ENCODE measurements at regions not wholly inside any gene's neighbourhood (a gene's known extent, or its start where the extent isn't known, plus 50 kb on each side); places are given as distances from the start of the nearest gene placed in this dataset.
"Not testable (repeated sequence)": the region's sequence is repeated elsewhere in the genome, so short reads cannot be mapped to it uniquely, and the experiment has no call there.

GRCh38 chr6:152811785-152812184 is 61.2 kb downstream of the VIP start:
- DNase-seq (no peak), ATAC-seq (no peak)
- intact Hi-C loops (cut with DNase I, micrococcal nuclease), result no loop called here

GRCh38 chr6:152815230-152815872 is 64.8 kb downstream of the VIP start:
- ATAC-seq (no peak), DNase-seq (no peak)
- intact Hi-C loops (cut with DNase I, micrococcal nuclease), result no loop called here

GRCh38 chr6:152816055-152816454 is 65.5 kb downstream of the VIP start:
- no peak for ATAC-seq
- intact Hi-C loops (cut with DNase I, micrococcal nuclease), result no loop called here
- DNase-seq, result no peak

DNA sequence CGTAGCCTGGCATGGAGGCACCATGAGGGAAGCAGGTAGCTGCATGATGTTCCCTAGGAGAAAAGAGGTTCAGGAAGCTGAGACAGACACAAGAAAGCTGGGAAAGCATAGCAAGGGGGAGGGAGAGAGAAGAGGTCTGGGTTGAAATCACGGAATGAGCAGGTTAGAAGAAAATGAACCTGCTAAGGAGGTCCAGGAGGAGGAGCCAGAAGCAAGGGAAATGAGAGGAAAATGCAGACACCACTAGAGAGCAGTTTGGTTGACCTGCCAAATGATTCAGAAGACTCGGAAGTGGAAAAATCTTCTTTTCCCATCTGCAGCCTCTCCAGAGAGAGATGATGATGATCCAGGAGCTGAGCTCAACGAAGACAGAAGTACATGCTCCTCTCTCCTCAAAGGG is 70.9 kb downstream of the VIP start:
- ATAC-seq, result no peak
- DNase-seq, result no peak
- intact Hi-C loops (cut with DNase I, micrococcal nuclease), result no loop called here

- no peak for DNase-seq
- intact Hi-C loops (cut with DNase I, micrococcal nuclease), result no loop called here
- ATAC-seq, result no peak
Measured at GRCh38 chr6:152824666-152825065, 74.1 kb downstream of the VIP start.

DNA sequence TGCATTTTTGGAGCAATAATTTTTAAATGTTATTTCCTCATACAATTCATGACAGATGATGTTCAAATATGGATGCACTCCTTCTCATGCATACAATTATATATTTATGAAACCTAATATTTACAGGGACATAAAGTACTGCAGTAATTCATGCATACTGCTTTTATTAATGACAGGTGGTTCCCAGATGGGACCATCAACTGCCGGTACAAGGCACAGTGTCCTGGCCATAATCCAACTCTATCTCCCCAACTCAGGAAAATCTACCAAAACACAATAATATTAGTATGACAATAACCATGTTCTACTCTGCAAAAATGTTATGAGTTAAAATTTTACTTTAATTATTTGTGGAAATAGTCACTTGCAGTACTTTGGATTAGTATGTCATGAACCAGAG is 77.8 kb downstream of the VIP start:
- intact Hi-C loops (cut with DNase I, micrococcal nuclease), result no loop called here
- ATAC-seq (no peak), DNase-seq (no peak)

GRCh38 chr6:152834366-152834765 is 83.8 kb downstream of the VIP start:
- intact Hi-C loops (cut with DNase I, micrococcal nuclease); ATAC-seq: not testable (repeated sequence)

GRCh38 chr6:152836523-152836922 is 85.9 kb downstream of the VIP start:
- ATAC-seq, result no peak

More at GRCh38 chr6:152834366-152834765, 83.8 kb downstream of the VIP start:
- not testable (repeated sequence) for DNase-seq

GRCh38 chr6:152845421-152845820 is 94.8 kb downstream of the VIP start:
- intact Hi-C loops (cut with DNase I, micrococcal nuclease), result no loop called here
- ATAC-seq (no peak), DNase-seq (no peak)

More at GRCh38 chr6:152836523-152836922, 85.9 kb downstream of the VIP start:
- intact Hi-C loops (cut with DNase I, micrococcal nuclease), result no loop called here
- no peak for DNase-seq

DNA sequence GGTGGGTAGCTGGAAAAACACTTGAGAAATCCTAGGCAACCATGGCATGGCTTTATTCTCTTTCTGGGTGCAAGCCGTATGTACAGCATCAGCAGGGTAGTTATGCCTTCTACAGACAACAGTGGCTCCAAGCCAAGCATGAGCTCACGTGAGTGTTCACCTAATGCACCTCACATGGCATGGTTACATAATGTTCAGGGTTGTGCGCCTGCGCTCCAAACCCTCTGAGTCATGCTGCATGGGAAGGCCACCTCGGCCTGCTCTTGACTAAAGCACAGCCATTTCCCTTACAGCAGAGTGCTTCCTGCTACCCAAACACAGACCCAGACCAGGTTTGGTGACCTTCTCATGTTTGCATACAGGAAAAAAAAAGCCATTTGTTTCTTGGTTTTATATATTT is 96.2 kb downstream of the VIP start:
- no peak for ATAC-seq
- intact Hi-C loops (cut with DNase I, micrococcal nuclease), result no loop called here
- DNase-seq, result no peak

DNA sequence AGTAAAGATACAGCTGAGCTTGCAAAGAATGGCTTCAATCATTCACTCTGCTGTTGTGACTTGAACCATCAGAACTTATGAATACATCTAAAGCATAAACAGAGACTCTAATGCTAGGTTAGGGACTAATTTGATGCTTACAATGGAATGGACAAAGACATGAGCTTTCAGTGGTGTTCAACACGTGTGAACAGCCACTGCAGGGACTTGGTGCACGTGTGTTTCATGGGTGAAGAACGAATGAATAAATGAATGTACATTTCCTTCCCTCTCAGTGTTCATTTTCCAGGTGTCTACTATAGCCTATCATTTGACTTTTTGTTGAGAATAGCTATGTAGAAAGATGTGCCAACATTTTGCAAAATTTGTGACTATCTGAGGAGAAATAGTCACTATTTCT is 98.3 kb downstream of the VIP start:
- no peak for ATAC-seq
- DNase-seq, result no peak
- intact Hi-C loops (cut with DNase I, micrococcal nuclease), result no loop called here

- ATAC-seq, result no peak
- intact Hi-C loops (cut with DNase I, micrococcal nuclease), result no loop called here
- DNase-seq, result no peak
Measured at GRCh38 chr6:152854086-152854795, 103.6 kb downstream of the VIP start.

DNA sequence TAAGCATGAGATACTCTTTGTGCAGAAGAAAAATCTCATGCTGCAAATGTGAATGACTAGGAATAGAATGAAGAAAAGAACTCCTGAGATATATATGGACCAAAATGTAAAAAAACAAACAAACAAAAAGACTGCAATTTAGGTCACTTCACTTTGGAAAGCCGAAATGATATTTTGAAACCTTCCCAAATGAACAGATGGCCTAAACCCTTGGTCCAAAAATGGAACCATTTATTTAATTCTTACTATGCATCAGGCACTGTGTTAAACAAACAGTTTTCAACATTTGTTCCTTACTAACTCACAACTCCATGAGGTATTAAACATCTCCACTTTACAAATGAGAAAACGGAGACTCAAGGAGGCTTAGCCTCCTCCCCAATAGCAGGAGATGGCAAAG is 107.5 kb downstream of the VIP start:
- DNase-seq (no peak), ATAC-seq (no peak)
- intact Hi-C loops (cut with DNase I, micrococcal nuclease), result no loop called here

- intact Hi-C loops (cut with DNase I, micrococcal nuclease), result no loop called here
- no peak for DNase-seq
- ATAC-seq, result no peak
Measured at GRCh38 chr6:152859225-152859624, 108.6 kb downstream of the VIP start.

DNA sequence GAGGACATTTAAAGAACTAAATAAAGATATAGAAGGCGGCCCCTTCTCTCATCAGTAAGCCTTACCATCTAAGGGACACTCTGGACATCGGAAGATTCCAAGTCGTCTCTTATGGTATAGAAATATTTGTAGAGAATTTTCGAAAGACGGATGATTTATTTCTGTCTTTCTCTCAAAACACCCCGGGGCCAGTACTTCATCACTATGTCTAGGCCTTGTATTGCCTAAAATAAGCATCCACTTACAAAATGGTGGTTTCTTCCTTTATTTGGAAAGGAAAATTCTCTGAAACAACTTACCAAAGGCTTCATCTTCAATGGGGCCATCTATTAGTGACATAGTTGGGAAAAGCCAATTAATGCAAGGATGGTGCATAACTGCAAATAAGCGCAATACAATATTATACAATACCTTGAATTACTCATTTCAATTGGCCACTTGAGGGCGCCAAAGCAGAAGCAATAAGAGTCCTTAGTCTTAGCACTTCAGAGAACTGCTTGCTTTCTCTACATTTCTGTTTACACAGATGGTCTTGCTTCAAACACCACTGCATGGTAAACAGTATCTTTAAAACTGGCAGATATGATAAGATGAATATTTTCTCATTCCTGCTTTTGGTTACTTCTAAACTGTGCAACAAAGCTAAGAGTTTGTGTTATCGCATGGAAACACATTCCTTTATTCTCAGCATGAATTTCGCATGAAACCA is 113.2 kb downstream of the VIP start:
- DNase-seq, result peak; percentile 37 to 75
- intact Hi-C loops (cut with DNase I, micrococcal nuclease), result loop anchor here in 1 of 2 donors (10.0 kb wide), 1 partner anchor 161 kb away; no protein-coding TSS in a partner anchor
- peak; percentile 65 for ATAC-seq

GRCh38 chr6:152874267-152874666 is 108.6 kb downstream of the FBXO5 start:
- DNase-seq (no peak), ATAC-seq (no peak)
- intact Hi-C loops (cut with DNase I, micrococcal nuclease), result no loop called here

- intact Hi-C loops (cut with DNase I, micrococcal nuclease), result no loop called here
- no peak for DNase-seq
- no peak for ATAC-seq
Measured at GRCh38 chr6:152874846-152875568, 107.8 kb downstream of the FBXO5 start.

DNA sequence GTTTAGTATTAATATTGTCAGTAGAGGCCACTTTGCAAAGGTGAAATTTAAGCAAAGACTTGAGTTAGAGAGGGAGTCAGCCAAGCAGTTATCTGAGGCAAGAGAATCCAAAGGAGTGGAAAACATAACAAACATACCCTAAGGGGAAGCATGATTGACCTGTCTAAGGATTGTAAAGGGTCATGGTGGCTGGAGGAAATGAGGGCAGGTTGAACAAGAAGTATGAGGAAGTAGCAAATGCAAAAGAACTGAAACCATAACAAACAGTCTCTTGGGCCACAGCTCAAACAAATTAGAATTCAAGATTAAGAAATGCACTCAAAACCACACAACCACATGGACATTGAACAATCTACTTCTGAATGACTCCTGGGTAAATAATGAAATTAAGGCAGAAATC is 103.2 kb downstream of the FBXO5 start:
- DNase-seq (no peak), ATAC-seq (no peak)
- intact Hi-C loops (cut with DNase I, micrococcal nuclease), result no loop called here

- intact Hi-C loops (cut with DNase I, micrococcal nuclease), result no loop called here
- no peak for ATAC-seq
- no peak for DNase-seq
Measured at GRCh38 chr6:152893187-152893586, 89.7 kb downstream of the FBXO5 start.
